Heart right ventricle (tissue), 16 donors: ENCODE measurements at regions not wholly inside any gene's neighbourhood (a gene's known extent, or its start where the extent isn't known, plus 50 kb on each side); places are given as distances from the start of the nearest gene placed in this dataset.
A peak's percentile ranks its signal among the peaks of the same experiment; 100 is the strongest.

Source experiments
- ATAC-seq, 8 donors: fragments of 200-7000 bp; cut with Tn5 transposase; one replicate each; pipeline ENCODE4 v1.9.1; 2020; ENCODE audit warnings: mild to moderate bottlenecking in 8 of 8, moderate library complexity in 8 of 8, moderate number of reproducible peaks in 1 of 8
- DNase-seq, 2 donors: peaks; one replicate each; pipeline ENCODE4 v3.0.0-alpha.2; 2020
- H3K27ac ChIP-seq, 10 donors: fragments of 200-600 bp; sonication (generic) in 2 of 10; one replicate each; pipeline versions ENCODE4 v1.5.0 to v1.8.0; 2020 to 2022; ENCODE audit warnings: mild to moderate bottlenecking in 3 of 10
- H3K27me3 ChIP-seq, 7 donors: fragments of 200-600 bp; one replicate each; pipeline ENCODE4 v1.8.0; 2021 to 2022; ENCODE audit warnings: mild to moderate bottlenecking in 2 of 7
- H3K36me3 ChIP-seq, 9 donors: fragments of 200-600 bp; sonication (generic) in 1 of 9; one replicate each; pipeline versions ENCODE4 v1.5.0 to v1.8.0; 2020 to 2022; ENCODE audit warnings: mild to moderate bottlenecking in 2 of 9
- H3K4me1 ChIP-seq, 9 donors: fragments of 200-600 bp; sonication (generic) in 1 of 9; one replicate each; pipeline versions ENCODE4 v1.5.0 to v1.8.0; 2020 to 2022; ENCODE audit warnings: mild to moderate bottlenecking in 4 of 9
- H3K4me3 ChIP-seq, 10 donors: fragments of 200-600 bp; sonication (generic) in 2 of 10; one replicate each; pipeline versions ENCODE4 v1.5.0 to v1.8.0; 2020 to 2022; ENCODE audit warnings: mild to moderate bottlenecking in 7 of 10, moderate library complexity in 2 of 10
- H3K9me3 ChIP-seq, 11 donors: fragments of 200-600 bp in 10 of 11; sonication (generic) in 2 of 11; one replicate each; pipeline versions ENCODE4 v1.5.0 to v1.8.0; 2013 to 2022; ENCODE audit warnings: mild to moderate bottlenecking in 2 of 11, control low read depth in 1 of 11, moderate library complexity in 1 of 11
- CTCF ChIP-seq, 9 donors: fragments of 200-600 bp; sonication (generic) in 2 of 9; IDR thresholded peaks; one replicate each; pipeline versions ENCODE4 v1.5.0 to v1.8.0; 2021 to 2022; ENCODE audit warnings: antibody characterized with exemption in 9 of 9, mild to moderate bottlenecking in 5 of 9, moderate library complexity in 1 of 9
- WGBS, 2 donors: extraction: QIAGEN DNeasy Blood & Tissue Kit; methylation state at CpG; one replicate each; pipeline ENCODE4 v1.1.7; 2013; ENCODE audit warnings: inconsistent platforms in 1 of 2; 5-methylcytosine and 5-hydroxymethylcytosine counted together
- intact Hi-C, 10 donors: fragments of 100-400 bp; cut with DNase I; formaldehyde crosslinking; loops; one replicate each; pipeline versions ENCODE4 v1.11.1 to v1.14.2; 2022
- donor health status: Arrhythmogenic right ventricular cardiomyopathy.
- donor health status: ischemic (EF 13 %, LVEDD 7.1; RV severe dilation, severe dysfunction).
- donor health status: healthy with polysubstance abuse.
- donor health status: DM: no; HTN: yes; CAD: no.
- donor health status: DM: no; HTN: no; CAD: no.
- donor health status: ischemic (EF 25% LVEDD 6.9; RV normal size, moderate dysfunction).
- donor health status: ischemic (EF 25% LVEDD 5.7; RV mildly dilated, moderate dysfunction).
- donor health status: healthy.
- donor health status: DM: yes; HTN: yes; CAD: no.
- donor health status: Ischemic cardiomyopathy.
- donor health status: ischemic (EF 35%, LVEDD 5.7; RV mildly dilated, moderate dysfunction).
- donor health status: nonischemic (EF 11% LVEDD 7.7; RV severe dilation, severe dysfunction).
- donor health status: DM: yes; HTN: yes; CAD: no.
- donor health status: PGD.
- donor health status: ischemic (EF 29% LVEDD 5.4; RV normal size, mild dysfunction).
- donor health status: nonischemic (EF 23%, LVEDD 6.1; RV moderate dilation, normal function).

GRCh38 chr4:18444206-18444605, 422.7 kb upstream of the LCORL start:
- DNase-seq = no peak
- no peak for TF ChIP-seq CTCF (IDR thresholded peaks at IDR 0.05)
- peaks cover 0 to 17% (median 2%) of the 10 kb centered on the region in 11 donors for H3K9me3 ChIP-seq
- ATAC-seq = no peak
- no peak overlapping the region for H3K27ac ChIP-seq
- peaks cover 0 to 8% (median 0%) of the 10 kb centered on the region in 9 donors for H3K4me1 ChIP-seq
- intact Hi-C loops = no loop called here
- no peaks in the 10 kb centered on the region for H3K36me3 ChIP-seq
- WGBS, 2 donors = 89 to 92% methylated on average over 3 of the region's 3 CpGs
- no peak overlapping the region for H3K4me3 ChIP-seq
- H3K27me3 ChIP-seq = no peaks in the 10 kb centered on the region

GRCh38 chr4:18442957-18443356, 421.4 kb upstream of the LCORL start:
- Histone ChIP-seq H3K36me3 (no peaks in the 10 kb centered on the region), H3K4me1 (peaks cover 0 to 8% (median 0%) of the 10 kb centered on the region in 9 donors), H3K27ac (no peak overlapping the region), H3K9me3 (peaks cover 0 to 17% (median 3%) of the 10 kb centered on the region in 11 donors), H3K4me3 (no peak overlapping the region), H3K27me3 (no peaks in the 10 kb centered on the region)
- DNase-seq (no peak), ATAC-seq (no peak)
- no peak for TF ChIP-seq CTCF (IDR thresholded peaks at IDR 0.05)
- intact Hi-C loops = no loop called here
- WGBS, 2 donors = 49 to 50% methylated on average over 1 of the region's 1 CpG

GRCh38 chr4:18441676-18442075, 420.1 kb upstream of the LCORL start:
- Histone ChIP-seq H3K27me3 (no peaks in the 10 kb centered on the region), H3K27ac (peak overlapping the region in 2 of 10 donors; percentile 56 to 57), H3K4me3 (no peak overlapping the region), H3K36me3 (no peaks in the 10 kb centered on the region), H3K4me1 (peaks cover 0 to 8% (median 0%) of the 10 kb centered on the region in 9 donors), H3K9me3 (peaks cover 0 to 17% (median 3%) of the 10 kb centered on the region in 11 donors)
- intact Hi-C loops = no loop called here
- 50 to 62% methylated on average over 2 of the region's 2 CpGs for WGBS, 2 donors
- TF ChIP-seq CTCF (IDR thresholded peaks at IDR 0.05) = no peak
- peak in 4 of 8 donors; percentile 17 to 62 (median 48) for ATAC-seq
- DNase-seq = no peak

GRCh38 chr4:18441203-18441590, 419.6 kb upstream of the LCORL start:
- ATAC-seq (no peak), DNase-seq (no peak)
- peaks cover 0 to 17% (median 3%) of the 10 kb centered on the region in 11 donors for H3K9me3 ChIP-seq
- peaks cover 0 to 8% (median 0%) of the 10 kb centered on the region in 9 donors for H3K4me1 ChIP-seq
- no peaks in the 10 kb centered on the region for H3K36me3 ChIP-seq
- H3K27ac ChIP-seq = peak overlapping the region in 2 of 10 donors; percentile 56 to 57
- no peaks in the 10 kb centered on the region for H3K27me3 ChIP-seq
- WGBS, 2 donors = 57 to 67% methylated on average over 3 of the region's 3 CpGs
- intact Hi-C loops = no loop called here
- no peak for TF ChIP-seq CTCF (IDR thresholded peaks at IDR 0.05)
- no peak overlapping the region for H3K4me3 ChIP-seq
